CD4-positive, alpha-beta T cell (primary cell): ENCODE measurements at regions not wholly inside any gene's neighbourhood (a gene's known extent, or its start where the extent isn't known, plus 50 kb on each side); places are given as distances from the start of the nearest gene placed in this dataset.

Source experiments
- ATAC-seq: fragments of 200-7000 bp; cut with Tn5 transposase; one replicate; pipeline ENCODE4 v1.10.0; 2022; ENCODE audit warnings: mild to moderate bottlenecking; ENCODE audit not compliant: poor library complexity
- CTCF ChIA-PET: fragments of 350-600 bp; sonication (Branson Sonifier 250); formaldehyde crosslinking; loops from one replicate; lab custom pipeline; 2021; ENCODE audit warnings: antibody characterized with exemption, inconsistent platforms; lab: Charles Lee
- POLR2A ChIA-PET: fragments of 350-600 bp; sonication (Branson Sonifier 250); formaldehyde crosslinking; loops from one replicate; lab custom pipeline; 2021; ENCODE audit warnings: antibody characterized with exemption, inconsistent platforms; lab: Charles Lee
- DNase-seq, 14 experiments: peaks; one replicate each; pipeline ENCODE4 v3.0.0-alpha.2; 2013 to 2020; ENCODE audit warnings: mixed read lengths in 2 of 14
- H3K27ac ChIP-seq, 2 donors: one replicate each; pipeline versions ENCODE4 v1.5.1 to v1.7.0; 2013; ENCODE audit warnings: low read length in 2 of 2, low read depth in 1 of 2, mild to moderate bottlenecking in 1 of 2
- H3K27me3 ChIP-seq, 2 experiments: 1 replicate in 1 of 2; 2 replicates in 1 of 2; pipeline versions ENCODE4 v1.6.1 to v1.7.0; 2013; ENCODE audit warnings: low read length in 2 of 2, control low read depth in 1 of 2, mild to moderate bottlenecking in 1 of 2, moderate library complexity in 1 of 2; ENCODE audit not compliant: insufficient read depth in 2 of 2, control insufficient read depth in 1 of 2
- H3K36me3 ChIP-seq: one replicate; pipeline ENCODE4 v1.6.1; 2013; ENCODE audit warnings: low read length, control low read depth; ENCODE audit not compliant: insufficient read depth
- H3K4me1 ChIP-seq: one replicate; pipeline ENCODE4 v1.6.1; 2013; ENCODE audit warnings: low read length, control low read depth; ENCODE audit not compliant: insufficient read depth
- H3K4me3 ChIP-seq: one replicate; pipeline ENCODE4 v1.5.1; 2013; ENCODE audit warnings: mild to moderate bottlenecking, low read length, moderate library complexity
- H3K9me3 ChIP-seq, 2 experiments: 1 replicate in 1 of 2; 2 replicates in 1 of 2; pipeline versions ENCODE4 v1.6.1 to v1.7.0; 2013; ENCODE audit warnings: low read length in 2 of 2, mild to moderate bottlenecking in 2 of 2, control low read depth in 1 of 2, moderate library complexity in 1 of 2; ENCODE audit not compliant: control insufficient read depth in 1 of 2, insufficient read depth in 1 of 2
- H3K27ac Mint-ChIP-seq: one replicate; pipeline ENCODE4 v1.8.0; 2020; ENCODE audit warnings: mixed read lengths
- H3K27me3 Mint-ChIP-seq: one replicate; pipeline ENCODE4 v1.8.0; 2021; ENCODE audit warnings: mixed read lengths
- H3K36me3 Mint-ChIP-seq: one replicate; pipeline ENCODE4 v1.8.0; 2021; ENCODE audit warnings: low read depth, mixed read lengths
- H3K4me1 Mint-ChIP-seq: one replicate; pipeline ENCODE4 v1.8.0; 2021; ENCODE audit warnings: low read depth, mixed read lengths
- H3K4me3 Mint-ChIP-seq: one replicate; pipeline ENCODE4 v1.8.0; 2020; ENCODE audit warnings: mild to moderate bottlenecking, mixed read lengths
- H3K9me3 Mint-ChIP-seq: one replicate; pipeline ENCODE4 v1.8.0; 2020; ENCODE audit warnings: mixed read lengths
- intact Hi-C, 2 experiments: fragments of 100-400 bp; cut with DNase I in 1 of 2; cut with micrococcal nuclease in 1 of 2; formaldehyde crosslinking; loops; one replicate each; pipeline versions ENCODE4 v1.15.1 to v1.9.0; 2023 to 2025; cut with DNase I, micrococcal nuclease
- TF ChIP-seq, protein P1 (sequence below): fragments of 200-600 bp; IDR thresholded peaks from one replicate; pipeline ENCODE4 v1.8.0; 2022; ENCODE audit warnings: antibody characterized with exemption, mild to moderate bottlenecking

DNA sequence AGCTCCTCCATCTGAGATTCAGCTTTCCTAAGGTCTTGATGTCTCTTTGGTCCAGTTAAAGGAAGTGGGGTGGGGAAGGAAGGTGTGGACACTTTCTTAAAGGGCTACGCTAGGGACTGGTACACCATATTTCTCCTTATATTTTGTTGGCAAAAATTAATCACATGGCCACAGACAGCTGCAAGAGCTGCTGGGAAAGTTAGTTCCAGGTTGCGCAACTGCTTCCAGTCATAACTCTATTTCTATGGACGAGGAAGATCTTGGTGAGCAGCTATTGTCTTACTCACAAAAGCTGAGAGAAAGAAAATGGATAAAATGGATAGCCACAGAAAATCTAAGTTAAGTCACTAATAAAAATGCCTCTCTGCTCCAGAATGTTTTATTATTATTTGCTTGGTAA lies 60.7 kb upstream of the PPM1B start:
- intact Hi-C loops: no loop called here

DNA sequence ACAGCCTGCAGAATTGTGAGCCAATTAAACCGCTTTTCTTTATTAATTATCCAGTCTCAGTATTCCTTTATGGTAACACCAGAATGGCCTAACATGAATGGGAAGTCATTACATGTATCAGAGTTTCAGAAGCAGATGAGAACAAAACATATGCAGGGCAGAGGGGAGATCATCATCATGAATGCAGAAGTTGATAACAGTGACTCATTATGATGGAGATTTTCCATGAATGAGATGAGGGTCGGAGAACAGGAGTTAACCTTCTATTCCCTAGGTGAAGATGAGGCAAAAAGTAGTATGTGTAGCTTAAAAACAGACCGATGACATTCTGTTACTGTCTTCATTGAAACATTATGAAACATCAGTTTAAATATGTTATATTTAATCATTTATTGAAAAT lies 59.5 kb upstream of the PPM1B start:
- Mint-ChIP-seq H3K9me3 (no peaks in the 10 kb centered on the region), H3K4me1 (peaks cover 5% of the 10 kb centered on the region), H3K27me3 (no peaks in the 10 kb centered on the region), H3K4me3 (no peak overlapping the region), H3K27ac (no peak overlapping the region), H3K36me3 (no peaks in the 10 kb centered on the region)
- Histone ChIP-seq H3K27ac (no peak overlapping the region), H3K27me3 (no peaks in the 10 kb centered on the region), H3K4me3 (no peak overlapping the region), H3K36me3 (no peaks in the 10 kb centered on the region), H3K9me3 (no peaks in the 10 kb centered on the region), H3K4me1 (no peaks in the 10 kb centered on the region)
- POLR2A ChIA-PET: no interaction called here
- TF ChIP-seq, protein P1, sequence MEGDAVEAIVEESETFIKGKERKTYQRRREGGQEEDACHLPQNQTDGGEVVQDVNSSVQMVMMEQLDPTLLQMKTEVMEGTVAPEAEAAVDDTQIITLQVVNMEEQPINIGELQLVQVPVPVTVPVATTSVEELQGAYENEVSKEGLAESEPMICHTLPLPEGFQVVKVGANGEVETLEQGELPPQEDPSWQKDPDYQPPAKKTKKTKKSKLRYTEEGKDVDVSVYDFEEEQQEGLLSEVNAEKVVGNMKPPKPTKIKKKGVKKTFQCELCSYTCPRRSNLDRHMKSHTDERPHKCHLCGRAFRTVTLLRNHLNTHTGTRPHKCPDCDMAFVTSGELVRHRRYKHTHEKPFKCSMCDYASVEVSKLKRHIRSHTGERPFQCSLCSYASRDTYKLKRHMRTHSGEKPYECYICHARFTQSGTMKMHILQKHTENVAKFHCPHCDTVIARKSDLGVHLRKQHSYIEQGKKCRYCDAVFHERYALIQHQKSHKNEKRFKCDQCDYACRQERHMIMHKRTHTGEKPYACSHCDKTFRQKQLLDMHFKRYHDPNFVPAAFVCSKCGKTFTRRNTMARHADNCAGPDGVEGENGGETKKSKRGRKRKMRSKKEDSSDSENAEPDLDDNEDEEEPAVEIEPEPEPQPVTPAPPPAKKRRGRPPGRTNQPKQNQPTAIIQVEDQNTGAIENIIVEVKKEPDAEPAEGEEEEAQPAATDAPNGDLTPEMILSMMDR: no peak
- DNase-seq: no peak
- ATAC-seq: no peak
- intact Hi-C loops: no loop called here
- CTCF ChIA-PET: no interaction called here

More for the DNA sequence above, 60.7 kb upstream of the PPM1B start:
- Histone ChIP-seq H3K4me3 (no peak overlapping the region), H3K4me1 (no peaks in the 10 kb centered on the region), H3K36me3 (no peaks in the 10 kb centered on the region), H3K27me3 (no peaks in the 10 kb centered on the region), H3K27ac (no peak overlapping the region), H3K9me3 (no peaks in the 10 kb centered on the region)
- Mint-ChIP-seq H3K27me3 (no peaks in the 10 kb centered on the region), H3K27ac (no peak overlapping the region), H3K4me3 (no peak overlapping the region), H3K36me3 (no peaks in the 10 kb centered on the region), H3K4me1 (peaks cover 5% of the 10 kb centered on the region), H3K9me3 (no peaks in the 10 kb centered on the region)
- ATAC-seq: no peak
- TF ChIP-seq, protein P1: no peak
- DNase-seq: no peak
- ChIA-PET CTCF (no interaction called here), POLR2A (no interaction called here)

DNA sequence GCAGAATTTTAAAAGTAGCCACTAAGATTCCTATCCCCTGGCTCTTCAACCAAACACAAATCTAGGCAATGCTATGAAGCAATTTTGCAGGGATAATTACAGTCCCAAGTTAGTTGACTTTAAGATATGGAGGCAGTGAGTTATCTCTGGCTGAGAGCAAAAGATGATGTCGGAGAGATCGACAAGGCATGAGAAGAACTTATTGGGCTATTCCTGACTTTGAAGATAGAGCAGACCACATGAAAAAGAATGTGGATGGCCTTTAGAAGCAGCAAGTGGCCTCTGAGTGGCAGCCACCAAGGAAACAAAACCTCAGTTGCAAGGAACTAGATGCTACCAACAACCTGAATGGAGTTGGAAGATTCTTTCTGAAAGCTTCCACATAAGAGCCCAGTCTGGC lies 58.2 kb upstream of the PPM1B start:
- POLR2A ChIA-PET: no interaction called here

More for the DNA sequence above, 58.2 kb upstream of the PPM1B start:
- H3K36me3 Mint-ChIP-seq: no peaks in the 10 kb centered on the region
- TF ChIP-seq, protein P1: no peak
- Histone ChIP-seq H3K4me1 (no peaks in the 10 kb centered on the region), H3K4me3 (no peak overlapping the region), H3K36me3 (no peaks in the 10 kb centered on the region), H3K9me3 (no peaks in the 10 kb centered on the region), H3K27me3 (no peaks in the 10 kb centered on the region), H3K27ac (no peak overlapping the region)
- no peaks in the 10 kb centered on the region for H3K27me3 Mint-ChIP-seq
- no peak for DNase-seq
- no peak overlapping the region for H3K27ac Mint-ChIP-seq
- CTCF ChIA-PET: no interaction called here
- H3K9me3 Mint-ChIP-seq: no peaks in the 10 kb centered on the region
- H3K4me1 Mint-ChIP-seq: no peaks in the 10 kb centered on the region
- no peak for ATAC-seq
- no peak overlapping the region for H3K4me3 Mint-ChIP-seq
- intact Hi-C loops: no loop called here
